NCI-H2029 (cell line): ENCODE measurements at regions not wholly inside any gene's neighbourhood (a gene's known extent, or its start where the extent isn't known, plus 50 kb on each side); places are given as distances from the start of the nearest gene placed in this dataset.
A peak's percentile ranks its signal among the peaks of the same experiment; 100 is the strongest.

ENCODE experiments used
- DNase-seq: peaks from one replicate; lab custom pipeline; 2025; lab: John Stamatoyannopoulos, UW

- DNase-seq: no peak
Observed at GRCh38 chr15:61624950-61625349, 395.8 kb upstream of the RORA start.

GRCh38 chr15:61623746-61624145 lies 394.6 kb upstream of the RORA start:
- DNase-seq: no peak

- DNase-seq: no peak
Observed at GRCh38 chr15:61621865-61622264, 392.8 kb upstream of the RORA start.

- peak; percentile 1 for DNase-seq
Observed at GRCh38 chr15:61621146-61621545, 392.0 kb upstream of the RORA start.

GRCh38 chr15:61620151-61620550 lies 391.0 kb upstream of the RORA start:
- no peak for DNase-seq

GRCh38 chr15:61613729-61614128 lies 384.6 kb upstream of the RORA start:
- DNase-seq: no peak

GRCh38 chr15:61613138-61613537 lies 384.0 kb upstream of the RORA start:
- no peak for DNase-seq

GRCh38 chr15:61612111-61612510 lies 383.0 kb upstream of the RORA start:
- no peak for DNase-seq

GRCh38 chr15:61605343-61605742 lies 376.2 kb upstream of the RORA start:
- DNase-seq: no peak

GRCh38 chr15:61598655-61599054 lies 369.6 kb upstream of the RORA start:
- DNase-seq: no peak

- DNase-seq: no peak
Observed at GRCh38 chr15:61584410-61584809, 355.3 kb upstream of the RORA start.

- no peak for DNase-seq
Observed at GRCh38 chr15:61582092-61582491, 353.0 kb upstream of the RORA start.

GRCh38 chr15:61575597-61575996 lies 346.5 kb upstream of the RORA start:
- DNase-seq: no peak

GRCh38 chr15:61571026-61571425 lies 341.9 kb upstream of the RORA start:
- DNase-seq: no peak

- DNase-seq: no peak
Observed at GRCh38 chr15:61564785-61565184, 335.7 kb upstream of the RORA start.

- no peak for DNase-seq
Observed at GRCh38 chr15:61558172-61559136, 329.4 kb upstream of the RORA start.

- no peak for DNase-seq
Observed at GRCh38 chr15:61556037-61556648, 327.0 kb upstream of the RORA start.

GRCh38 chr15:61549727-61550126 lies 320.6 kb upstream of the RORA start:
- DNase-seq: no peak

GRCh38 chr15:61545763-61546162 lies 316.7 kb upstream of the RORA start:
- no peak for DNase-seq

- DNase-seq: no peak
Observed at GRCh38 chr15:61541516-61541915, 312.4 kb upstream of the RORA start.

- DNase-seq: no peak
Observed at GRCh38 chr15:61537337-61537736, 308.2 kb upstream of the RORA start.

GRCh38 chr15:61534986-61535385 lies 305.9 kb upstream of the RORA start:
- no peak for DNase-seq

GRCh38 chr15:61530769-61531168 lies 301.7 kb upstream of the RORA start:
- DNase-seq: no peak

GRCh38 chr15:61528581-61528910 lies 299.4 kb upstream of the RORA start:
- no peak for DNase-seq
